Activated naive CD4-positive, alpha-beta T cell treated with anti-CD3 and anti-CD28 coated beads, Interleukin-2, amount 50 U/mL, for 72 hours (primary cell): ENCODE measurements at regions not wholly inside any gene's neighbourhood (a gene's known extent, or its start where the extent isn't known, plus 50 kb on each side); places are given as distances from the start of the nearest gene placed in this dataset.
"Not testable (repeated sequence)": the region's sequence is repeated elsewhere in the genome, so short reads cannot be mapped to it uniquely, and the experiment has no call there.

Source experiments
- ATAC-seq, 2 donors: fragments of 150-1000 bp; cut with Tn5 transposase; 2 replicates each; pipeline ENCODE4 v1.10.0; 2021; ENCODE audit warnings: mild to moderate bottlenecking in 2 of 2, moderate library complexity in 2 of 2
- DNase-seq, 2 donors: peaks; one replicate each; pipeline ENCODE4 v3.0.0; 2021 to 2022; ENCODE audit warnings: low spot score in 2 of 2
- H3K27ac Mint-ChIP-seq, 2 donors: one replicate each; pipeline ENCODE4 v1.8.0; 2022; ENCODE audit warnings: mild to moderate bottlenecking in 2 of 2, mixed read lengths in 2 of 2
- H3K36me3 Mint-ChIP-seq, 2 donors: one replicate each; pipeline ENCODE4 v1.8.0; 2022; ENCODE audit warnings: mixed read lengths in 2 of 2
- H3K9me3 Mint-ChIP-seq, 2 donors: one replicate each; pipeline ENCODE4 v1.8.0; 2022; ENCODE audit warnings: mixed read lengths in 2 of 2

DNA sequence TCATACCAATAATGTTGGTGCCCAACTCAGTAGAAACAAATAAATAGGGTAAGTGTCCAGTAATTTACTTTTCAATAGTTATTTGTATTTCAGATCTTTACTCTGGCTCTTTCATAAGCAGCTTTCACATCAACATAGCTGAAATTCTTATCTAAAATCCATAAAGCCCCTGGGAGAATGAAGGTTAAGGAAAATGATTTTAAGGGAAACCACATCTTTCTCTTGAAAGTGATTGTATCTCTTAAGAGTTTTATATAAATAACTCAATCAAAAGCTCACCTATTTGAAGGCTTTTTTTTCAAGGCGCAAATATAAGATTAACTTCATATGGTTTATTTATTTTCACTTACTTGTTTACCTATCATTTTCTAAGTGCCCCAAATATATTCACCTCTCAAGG, 324.4 kb downstream of the HGF start:
- ATAC-seq (no peak), DNase-seq (no peak)
- Mint-ChIP-seq H3K9me3 (peaks cover 4 to 6% of the 10 kb centered on the region in 2 donors), H3K36me3 (no peaks in the 10 kb centered on the region), H3K27ac (no peak overlapping the region)

DNA sequence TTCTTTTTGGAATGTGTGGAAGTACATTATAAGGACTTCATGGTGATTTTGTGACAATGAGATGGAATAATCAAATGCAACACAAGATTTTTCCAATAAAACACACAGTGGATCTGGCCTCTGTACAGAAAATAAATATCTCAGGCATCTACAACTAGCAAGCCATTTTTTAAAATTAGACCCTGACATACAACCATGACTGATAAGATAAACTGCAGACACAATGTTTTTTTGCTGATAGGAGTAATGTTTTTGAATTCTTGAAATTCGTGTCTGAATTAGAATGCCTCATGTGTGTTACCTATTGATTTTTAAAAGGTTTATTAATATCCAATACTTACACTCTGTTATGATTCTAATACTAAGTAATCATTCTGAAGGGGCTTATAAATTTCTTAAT, 328.1 kb downstream of the HGF start:
- DNase-seq (no peak), ATAC-seq (no peak)
- H3K27ac Mint-ChIP-seq, result no peak overlapping the region
- H3K36me3 Mint-ChIP-seq, result peaks cover 0 to 8% of the 10 kb centered on the region in 2 donors
- peaks cover 7 to 10% of the 10 kb centered on the region in 2 donors for H3K9me3 Mint-ChIP-seq

DNA sequence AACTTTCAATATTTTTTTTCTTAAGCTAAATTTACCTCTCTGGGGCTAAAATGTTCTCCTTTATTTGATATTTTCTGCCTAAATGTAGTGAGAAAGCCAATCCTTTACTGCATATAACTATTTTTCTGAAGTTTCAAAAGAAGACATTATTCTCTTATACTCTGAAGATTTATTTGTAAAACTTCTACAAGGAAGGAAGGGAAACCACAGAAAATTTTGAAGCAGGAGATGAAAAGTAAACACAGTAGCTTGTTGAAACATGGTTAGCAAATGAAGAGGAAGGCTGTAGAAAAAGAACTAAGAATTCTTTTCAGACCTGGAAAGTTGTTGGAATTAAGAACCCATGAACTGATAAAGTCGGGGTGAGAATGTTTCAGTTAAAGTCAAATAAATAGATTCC, 330.3 kb downstream of the HGF start:
- Mint-ChIP-seq H3K36me3 (peaks cover 6 to 8% of the 10 kb centered on the region in 2 donors), H3K9me3 (peaks cover 16 to 18% of the 10 kb centered on the region in 2 donors)
- DNase-seq, result no peak

DNA sequence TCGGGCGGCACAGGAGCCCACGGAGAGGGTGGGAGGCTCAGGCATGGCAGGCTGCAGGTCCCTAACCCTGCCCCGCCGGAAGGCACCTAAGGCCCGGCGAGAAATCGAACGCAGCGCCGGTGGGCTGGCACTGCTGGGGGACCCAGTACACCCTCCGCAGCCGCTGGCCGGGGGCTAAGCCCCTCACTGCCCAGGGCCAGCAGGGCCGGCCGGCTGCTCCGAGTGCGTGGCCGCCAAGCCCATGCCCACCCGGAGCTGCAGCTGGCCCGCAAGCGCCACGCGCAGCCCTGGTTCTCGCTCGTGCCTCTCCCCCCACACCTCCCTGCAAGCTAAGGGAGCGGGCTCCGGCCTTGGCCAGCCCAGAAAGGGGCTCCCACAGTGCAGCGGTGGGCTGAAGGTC, 332.7 kb downstream of the HGF start:
- DNase-seq, ATAC-seq, H3K27ac Mint-ChIP-seq, H3K36me3 Mint-ChIP-seq: not testable (repeated sequence)
- peaks cover 20 to 23% of the 10 kb centered on the region in 2 donors for H3K9me3 Mint-ChIP-seq

More for the DNA sequence above, 330.3 kb downstream of the HGF start:
- H3K27ac Mint-ChIP-seq, result no peak overlapping the region
- no peak for ATAC-seq

DNA sequence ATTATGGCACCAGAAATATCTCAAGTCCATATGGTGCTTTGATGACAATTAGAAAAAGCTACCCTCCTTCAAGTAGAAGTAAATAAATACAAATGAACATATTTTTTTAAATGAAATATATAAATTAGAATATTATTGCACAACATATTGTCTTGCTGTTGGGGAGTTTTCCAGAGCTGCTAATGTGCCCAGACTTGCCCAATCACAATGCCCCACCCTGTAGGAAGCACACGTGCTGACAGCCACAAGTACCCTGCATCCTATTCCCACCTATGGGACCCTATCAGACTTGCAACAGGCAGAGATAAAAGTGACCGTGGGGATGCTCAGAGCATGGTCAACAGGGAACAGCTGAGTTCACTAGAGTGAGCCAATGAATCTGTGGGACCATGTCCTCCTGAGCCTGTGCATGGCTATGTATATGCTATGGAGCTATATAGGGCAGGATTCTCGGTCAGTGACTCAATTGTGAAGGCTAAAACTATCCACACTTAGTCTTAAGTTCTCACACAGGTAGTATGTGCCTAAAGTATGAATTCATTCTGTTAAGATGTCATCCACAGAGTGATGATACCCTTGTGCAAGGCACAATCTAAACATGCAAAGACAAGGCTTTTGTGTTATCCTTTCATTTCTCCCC, 336.0 kb downstream of the HGF start:
- no peak for ATAC-seq
- Mint-ChIP-seq H3K9me3 (peaks cover 20 to 31% of the 10 kb centered on the region in 2 donors), H3K27ac (no peak overlapping the region), H3K36me3 (peaks cover 6 to 8% of the 10 kb centered on the region in 2 donors)
- no peak for DNase-seq

DNA sequence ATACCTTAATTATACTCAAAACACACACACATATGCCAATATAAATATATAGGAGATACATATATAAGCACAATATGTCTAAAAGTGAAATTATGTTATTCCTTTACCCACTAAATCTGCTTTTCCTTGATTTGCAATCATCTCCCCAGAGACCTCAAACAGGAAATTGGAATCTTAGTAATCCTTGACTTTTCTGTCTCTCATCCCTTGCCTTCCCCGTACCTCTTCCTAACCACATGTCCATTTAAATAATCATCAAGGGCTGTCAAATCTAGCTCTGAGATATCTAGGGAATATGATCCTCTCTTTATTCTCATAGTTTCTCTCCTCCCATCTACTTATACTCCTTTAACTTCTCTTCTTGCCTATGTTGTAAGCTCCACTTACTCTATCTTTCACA, 336.6 kb downstream of the HGF start:
- H3K27ac Mint-ChIP-seq, result no peak overlapping the region
- no peak for DNase-seq
- no peak for ATAC-seq

DNA sequence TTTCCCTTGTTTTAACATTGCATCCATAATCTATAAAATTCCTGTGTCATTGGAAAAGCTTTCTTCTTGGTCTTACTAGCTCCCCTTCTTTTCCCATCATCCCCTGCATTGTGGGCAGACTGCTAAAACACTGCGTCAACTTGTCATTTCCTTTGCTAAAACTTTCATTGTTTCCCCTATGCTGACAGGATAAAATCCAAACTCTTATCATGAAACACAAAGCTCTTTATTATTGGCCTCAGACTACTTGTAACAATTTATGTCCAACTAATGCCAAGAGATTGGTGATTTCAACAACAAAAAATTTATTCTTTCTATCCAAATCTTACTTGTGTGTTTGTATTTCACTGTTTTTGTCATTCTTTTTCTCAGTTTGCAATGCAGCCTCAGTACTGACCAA, 339.1 kb downstream of the HGF start:
- no peak overlapping the region for H3K27ac Mint-ChIP-seq
- ATAC-seq (no peak), DNase-seq (no peak)
- H3K9me3 Mint-ChIP-seq, result peaks cover 9 to 23% of the 10 kb centered on the region in 2 donors
- H3K36me3 Mint-ChIP-seq, result no peaks in the 10 kb centered on the region

More for the DNA sequence above, 336.6 kb downstream of the HGF start:
- Mint-ChIP-seq H3K9me3 (peaks cover 20 to 31% of the 10 kb centered on the region in 2 donors), H3K36me3 (peaks cover 6 to 8% of the 10 kb centered on the region in 2 donors)

DNA sequence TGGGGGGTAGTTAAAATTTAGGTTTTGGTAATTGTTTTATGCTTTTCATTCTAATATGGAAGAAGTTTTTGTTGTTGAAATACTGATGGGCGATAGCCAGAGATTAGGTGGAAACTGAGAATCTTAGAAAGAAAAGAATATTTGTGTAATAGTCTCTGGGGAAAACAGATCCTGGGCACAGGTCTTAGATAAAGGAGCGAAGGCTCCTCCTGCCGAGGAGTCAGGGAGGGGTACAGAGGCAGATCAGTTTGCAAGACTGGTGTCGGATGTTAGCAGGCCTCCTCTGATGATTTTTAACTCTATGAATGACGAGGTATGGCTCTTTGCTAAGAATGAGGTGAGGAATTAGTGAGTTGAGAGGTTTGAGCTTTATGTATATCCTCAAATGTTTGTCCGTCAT, 339.7 kb downstream of the HGF start:
- Mint-ChIP-seq H3K36me3 (peaks cover 0 to 5% of the 10 kb centered on the region in 2 donors), H3K9me3 (peaks cover 10 to 26% of the 10 kb centered on the region in 2 donors), H3K27ac (no peak overlapping the region)
- DNase-seq (no peak), ATAC-seq (no peak)

DNA sequence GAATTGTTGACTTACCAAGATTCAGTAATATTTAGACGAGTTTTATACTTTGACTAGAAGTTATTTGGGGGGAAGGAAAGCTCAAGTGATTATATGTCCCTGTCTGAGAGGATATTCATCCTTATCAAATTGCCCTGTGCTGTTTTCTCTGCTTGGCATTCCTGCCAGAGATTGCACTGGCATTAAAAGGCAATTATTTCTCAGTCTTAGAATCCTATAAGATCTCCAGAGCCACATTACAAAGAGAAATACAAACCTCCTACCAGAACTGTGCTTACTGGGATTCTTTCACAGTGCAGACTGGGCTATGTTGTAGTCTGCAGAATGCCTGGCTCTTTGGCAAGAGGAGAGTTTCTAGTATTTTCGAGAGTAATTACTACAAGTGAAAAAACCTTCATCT, 342.4 kb downstream of the HGF start:
- H3K27ac Mint-ChIP-seq, result no peak overlapping the region
- H3K36me3 Mint-ChIP-seq, result peaks cover 0 to 5% of the 10 kb centered on the region in 2 donors
- ATAC-seq (no peak), DNase-seq (no peak)
- peaks cover 6 to 22% of the 10 kb centered on the region in 2 donors for H3K9me3 Mint-ChIP-seq

DNA sequence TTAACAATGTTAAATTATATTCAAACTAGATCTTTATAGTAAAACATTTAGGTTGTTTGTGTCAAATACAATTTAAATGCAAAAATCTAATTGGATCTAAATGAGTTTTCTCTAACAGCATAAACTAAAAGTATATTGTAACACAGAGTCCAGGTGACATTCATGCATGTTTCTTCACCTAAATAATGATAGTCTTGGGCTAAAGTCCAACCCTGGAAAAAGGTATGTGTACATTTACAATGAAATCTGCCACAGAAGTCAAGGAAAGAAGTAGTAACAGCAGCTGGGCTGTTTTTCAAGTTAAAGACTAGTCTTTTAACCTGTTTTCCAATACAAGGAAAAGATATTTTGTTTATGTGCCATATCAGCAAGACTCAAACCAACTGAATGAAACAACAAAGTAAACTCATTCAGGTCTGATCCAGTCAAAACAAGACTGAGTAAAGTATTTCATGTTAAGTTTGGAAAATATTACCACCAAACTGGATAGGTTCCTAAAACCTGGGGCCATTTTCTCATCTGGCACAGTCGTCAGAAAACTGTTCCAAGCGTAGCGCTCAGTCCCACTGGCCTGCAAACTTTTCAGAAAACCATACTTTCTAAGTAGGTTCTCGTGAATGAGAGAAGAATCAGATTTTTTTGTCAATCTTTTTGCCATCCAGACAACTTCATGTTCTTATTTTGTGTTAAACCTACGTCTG, 349.2 kb downstream of the HGF start:
- H3K9me3 Mint-ChIP-seq, result peaks cover 15 to 18% of the 10 kb centered on the region in 2 donors
- H3K36me3 Mint-ChIP-seq, result peaks cover 0 to 5% of the 10 kb centered on the region in 2 donors
- H3K27ac Mint-ChIP-seq, result no peak overlapping the region
- DNase-seq (no peak), ATAC-seq (no peak)

DNA sequence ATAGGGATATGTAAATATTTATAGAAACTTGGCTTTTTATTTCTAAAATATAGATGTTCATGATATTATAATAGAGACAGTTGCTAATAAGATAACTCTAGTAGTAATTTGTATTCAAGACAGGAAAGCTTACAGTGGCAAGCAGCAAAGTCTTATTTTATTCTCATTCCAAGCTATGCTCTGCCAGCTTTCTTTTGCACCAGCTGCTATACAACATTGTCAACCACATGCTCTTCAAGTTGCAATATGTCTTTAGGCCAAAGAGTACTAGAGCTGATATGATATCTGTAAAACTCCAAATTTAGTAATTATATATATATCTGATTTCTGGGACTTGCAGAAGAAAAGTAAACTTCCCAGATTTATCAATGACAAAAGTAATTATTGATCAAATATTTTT, 350.1 kb downstream of the HGF start:
- ATAC-seq (no peak), DNase-seq (no peak)
- no peaks in the 10 kb centered on the region for H3K36me3 Mint-ChIP-seq
- H3K9me3 Mint-ChIP-seq, result peaks cover 9 to 13% of the 10 kb centered on the region in 2 donors
- no peak overlapping the region for H3K27ac Mint-ChIP-seq

DNA sequence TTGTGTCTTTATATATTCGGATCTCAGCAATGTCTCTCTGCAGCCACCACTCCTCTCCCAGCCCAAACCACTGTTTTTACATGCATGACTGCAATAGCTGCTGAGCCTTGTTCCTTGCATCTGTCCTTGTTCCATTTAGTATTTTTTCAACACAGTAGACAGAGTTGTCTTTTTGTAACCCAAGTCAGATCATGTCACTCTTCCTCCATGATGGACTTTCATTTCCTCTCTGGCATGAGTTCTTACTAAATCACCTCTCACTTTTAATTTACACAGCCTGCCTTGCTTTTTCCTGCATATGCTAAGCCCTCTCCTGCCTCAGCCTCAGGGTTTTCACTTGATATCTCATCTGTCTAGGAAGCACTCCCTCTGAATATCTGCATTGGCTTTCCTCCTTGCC, 353.2 kb downstream of the HGF start:
- Mint-ChIP-seq H3K9me3 (peaks cover 10 to 18% of the 10 kb centered on the region in 2 donors), H3K36me3 (no peaks in the 10 kb centered on the region), H3K27ac (no peak overlapping the region)
- no peak for DNase-seq
- no peak for ATAC-seq

DNA sequence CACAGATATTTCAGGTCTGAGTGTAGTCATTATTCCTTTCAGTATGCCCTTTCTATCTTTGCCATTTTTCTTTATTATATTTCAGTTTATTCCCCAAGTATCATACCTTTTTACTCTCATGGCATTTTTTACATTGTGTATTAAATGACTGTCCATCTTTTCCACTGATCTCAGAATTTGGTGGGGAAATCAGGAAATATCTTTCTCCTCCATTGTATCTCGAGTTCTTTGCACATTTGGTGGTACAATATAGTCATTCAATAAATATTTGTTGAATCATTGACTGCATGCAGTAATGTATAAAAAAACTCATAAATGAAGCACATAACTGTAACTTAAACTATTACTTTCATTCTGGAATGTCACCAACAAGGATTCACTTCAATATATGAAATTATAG, 354.7 kb downstream of the HGF start:
- Mint-ChIP-seq H3K9me3 (peaks cover 16 to 22% of the 10 kb centered on the region in 2 donors), H3K27ac (no peak overlapping the region), H3K36me3 (no peaks in the 10 kb centered on the region)
- no peak for ATAC-seq
- no peak for DNase-seq

DNA sequence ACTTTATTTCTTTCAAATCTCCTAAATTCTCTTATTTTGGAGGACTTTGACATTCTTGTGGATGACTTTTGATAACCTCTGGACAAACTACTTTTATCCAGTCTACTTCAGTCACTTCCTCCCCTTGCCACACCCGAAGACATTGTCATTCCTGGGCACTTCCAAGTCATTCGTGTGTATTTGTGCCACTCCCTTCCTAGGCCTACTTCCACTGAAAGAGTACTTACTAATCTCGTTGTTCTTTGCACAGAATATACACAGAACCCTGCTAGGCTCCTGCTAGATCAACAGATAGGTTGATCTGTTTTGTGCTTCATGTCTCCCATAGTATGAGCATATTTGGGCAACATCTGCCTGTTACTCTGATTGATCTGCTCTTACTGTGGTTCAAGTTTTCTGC, 355.4 kb downstream of the HGF start:
- DNase-seq (no peak), ATAC-seq (no peak)
- Mint-ChIP-seq H3K27ac (no peak overlapping the region), H3K9me3 (peaks cover 16 to 22% of the 10 kb centered on the region in 2 donors), H3K36me3 (no peaks in the 10 kb centered on the region)

DNA sequence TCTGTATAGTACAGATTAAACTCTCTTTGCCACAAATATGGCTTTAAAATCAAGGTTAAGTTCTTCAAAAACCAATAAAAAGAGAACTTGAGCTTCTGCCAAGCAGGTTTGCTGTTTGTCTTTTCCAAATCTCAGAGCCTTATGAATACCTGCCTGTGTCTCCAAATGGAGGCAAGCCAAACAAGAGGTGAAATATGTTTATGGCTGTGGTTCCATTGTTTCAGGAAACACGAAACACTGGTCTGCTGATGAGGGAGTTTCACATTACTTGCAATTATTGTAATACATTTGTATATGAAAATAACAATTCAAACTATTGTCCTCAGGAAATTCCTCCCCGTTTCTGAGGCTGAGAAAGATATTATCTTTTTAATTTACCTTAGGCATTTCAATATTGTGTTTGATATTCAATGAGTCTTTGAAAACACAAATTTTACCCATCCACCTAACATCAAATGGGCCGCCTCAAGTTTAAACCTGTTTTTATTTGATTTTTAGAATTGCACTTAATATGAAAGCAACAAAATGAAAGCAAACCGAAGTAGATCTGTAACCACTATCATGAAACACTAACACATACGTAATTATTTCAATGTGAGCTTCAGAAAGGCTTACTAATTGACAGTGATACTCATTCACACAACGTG, 359.3 kb downstream of the HGF start:
- no peak for ATAC-seq
- Mint-ChIP-seq H3K9me3 (peaks cover 7 to 9% of the 10 kb centered on the region in 2 donors), H3K27ac (no peak overlapping the region), H3K36me3 (no peaks in the 10 kb centered on the region)
- DNase-seq, result no peak

DNA sequence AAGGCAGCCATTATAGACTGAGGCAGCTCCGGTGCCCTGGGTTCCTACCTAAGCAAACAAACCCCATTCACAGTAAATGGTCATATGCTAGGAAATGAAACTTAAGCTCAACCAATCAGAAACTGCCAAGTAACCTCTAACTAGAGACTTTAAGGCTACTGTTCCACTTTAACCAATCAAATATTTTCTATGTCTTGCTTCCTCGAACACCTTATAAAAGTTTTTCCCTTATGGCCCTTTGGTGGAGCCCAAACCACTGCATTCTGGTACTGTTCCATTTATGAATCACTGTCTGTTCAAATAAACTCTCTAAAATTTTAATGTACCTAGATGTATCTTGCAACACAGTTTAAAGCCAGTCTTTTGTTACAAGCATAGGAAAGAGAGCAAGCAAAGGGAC, 361.1 kb downstream of the HGF start:
- no peaks in the 10 kb centered on the region for H3K36me3 Mint-ChIP-seq
- no peak overlapping the region for H3K27ac Mint-ChIP-seq
- no peak for ATAC-seq
- H3K9me3 Mint-ChIP-seq, result peaks cover 7 to 11% of the 10 kb centered on the region in 2 donors
- no peak for DNase-seq

DNA sequence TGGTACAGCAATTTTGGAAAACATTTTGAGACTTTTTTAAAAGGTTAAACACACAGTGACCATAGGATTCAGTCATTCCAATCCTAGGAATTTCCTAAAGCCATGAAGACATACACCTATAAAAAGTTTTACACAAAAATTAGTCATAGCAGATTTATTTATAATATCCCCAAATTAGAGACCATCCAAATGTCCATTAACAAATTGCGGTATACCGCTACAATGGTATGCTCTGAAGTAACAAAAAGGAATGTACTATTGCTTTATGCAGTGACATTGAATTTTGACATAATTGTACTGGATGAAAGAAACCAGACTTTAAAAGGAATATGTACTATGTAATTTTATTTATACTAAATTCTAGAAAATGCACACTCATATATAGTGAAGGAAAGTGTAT, 362.8 kb downstream of the HGF start:
- H3K36me3 Mint-ChIP-seq, result no peaks in the 10 kb centered on the region
- ATAC-seq (no peak), DNase-seq (no peak)
- H3K9me3 Mint-ChIP-seq, result peaks cover 7 to 12% of the 10 kb centered on the region in 2 donors
- no peak overlapping the region for H3K27ac Mint-ChIP-seq
